K562 (cell line): ENCODE measurements at regions not wholly inside any gene's neighbourhood (a gene's known extent, or its start where the extent isn't known, plus 50 kb on each side); places are given as distances from the start of the nearest gene placed in this dataset.

Source experiments
- ATAC-seq: fragments of 200-7000 bp; cut with Tn5 transposase; 3 replicates; pipeline ENCODE4 v1.9.1; 2020; ENCODE audit warnings: moderate library complexity
- BruUV-seq: library from RNA; stranded (reverse); fragments of 400-500 nt; replicated peaks from 2 replicates; lab custom pipeline; 2021; lab: Mats Ljungman, UMichigan
- CTCF ChIA-PET: fragments of 300-600 bp; formaldehyde crosslinking; extraction: SDS; loops from one replicate; lab custom pipeline; 2021; ENCODE audit warnings: low intra/inter-chr PET ratio; lab: Yijun Ruan, JAX
- POLR2A ChIA-PET: fragments of 300-600, 350-650 bp; sonication (Branson Sonifier 250); formaldehyde crosslinking; extraction: SDS; loops from one replicate; lab custom pipeline; 2021; ENCODE audit warnings: antibody characterized with exemption, inconsistent platforms; lab: Yijun Ruan, JAX
- DNase-seq, 4 experiments: peaks; one replicate each; pipeline versions ENCODE4 v3.0.0 to v3.0.0-alpha.2; 2011 to 2018; ENCODE audit warnings: low spot score in 3 of 4, mixed read lengths in 3 of 4; ENCODE audit errors: extremely low read depth in 1 of 4
- FAIRE-seq: peaks from 2 replicates; lab custom pipeline; 2011; peaks lifted over from hg19 to GRCh38; lab: Jason Lieb, UNC
- H2AFZ ChIP-seq: 2 replicates; pipeline ENCODE4 v1.6.0; 2011; ENCODE audit warnings: low read depth, low read length, control low read depth, inconsistent platforms
- H3K27ac ChIP-seq: fragments of 200-600 bp; 3 replicates; pipeline ENCODE4 v1.8.0; 2011; ENCODE audit warnings: low read depth, mild to moderate bottlenecking, control low read depth, inconsistent platforms, low read length, moderate library complexity, mixed read lengths; ENCODE audit errors: extremely low read depth
- H3K27me3 ChIP-seq, 2 experiments: fragments of 300-600 bp in 1 of 2; 2 replicates in 1 of 2; 3 replicates in 1 of 2; pipeline versions ENCODE4 v1.6.0 to v1.8.0; 2011; ENCODE audit warnings: inconsistent platforms in 2 of 2, low read length in 2 of 2, mild to moderate bottlenecking in 1 of 2, mixed read lengths in 1 of 2, moderate library complexity in 1 of 2; ENCODE audit not compliant: control insufficient read depth in 2 of 2, insufficient read depth in 2 of 2
- H3K36me3 ChIP-seq: fragments of 300-600 bp; 3 replicates; pipeline ENCODE4 v1.8.0; 2011; ENCODE audit warnings: mild to moderate bottlenecking, low read length, inconsistent platforms; ENCODE audit not compliant: control insufficient read depth, insufficient read depth
- H3K4me1 ChIP-seq, 2 experiments: fragments of 200-600 bp in 1 of 2; replicated peaks in 1 of 2; 2 replicates in 1 of 2; 3 replicates in 1 of 2; pipeline versions ENCODE4 v1.5.1 to v1.8.0; 2011; ENCODE audit warnings: inconsistent platforms in 2 of 2, low read length in 2 of 2, mild to moderate bottlenecking in 1 of 2, mixed read lengths in 1 of 2, moderate library complexity in 1 of 2; ENCODE audit not compliant: control insufficient read depth in 2 of 2, insufficient read depth in 2 of 2
- H3K4me2 ChIP-seq: 2 replicates; pipeline ENCODE4 v1.6.1; 2011; ENCODE audit warnings: low read length, control low read depth, inconsistent platforms, mixed read lengths; ENCODE audit not compliant: insufficient read depth
- H3K4me3 ChIP-seq: fragments of 200-600 bp; sonication (generic), shearing (Covaris generic); 2 replicates; pipeline ENCODE4 v1.5.1; 2016; ENCODE audit warnings: control low read depth, inconsistent platforms
- H3K79me2 ChIP-seq: fragments of 200-600 bp; 3 replicates; pipeline ENCODE4 v1.8.0; 2011; ENCODE audit warnings: low read length, inconsistent platforms; ENCODE audit not compliant: control insufficient read depth, insufficient read depth
- H3K9ac ChIP-seq, 2 experiments: 2 replicates each; pipeline versions ENCODE4 v1.6.0 to v1.6.1; 2011; ENCODE audit warnings: low read depth in 2 of 2, low read length in 2 of 2, control low read depth in 1 of 2, inconsistent platforms in 1 of 2, mild to moderate bottlenecking in 1 of 2, mixed read lengths in 1 of 2; ENCODE audit not compliant: insufficient read depth in 1 of 2
- H3K9me1 ChIP-seq: one replicate; pipeline ENCODE4 v1.6.0; 2011; ENCODE audit warnings: inconsistent platforms, mild to moderate bottlenecking, low read length, moderate library complexity; ENCODE audit not compliant: control insufficient read depth, insufficient read depth
- H3K9me3 ChIP-seq: replicated peaks from 2 replicates; pipeline ENCODE4 v1.5.1; 2011; ENCODE audit warnings: low read depth, low read length, inconsistent platforms; ENCODE audit not compliant: control insufficient read depth, insufficient read depth
- H4K20me1 ChIP-seq: replicated peaks from 2 replicates; pipeline ENCODE4 v1.6.1; 2011; ENCODE audit warnings: low read length, inconsistent platforms, mixed read lengths; ENCODE audit not compliant: control insufficient read depth, insufficient read depth
- BCLAF1 ChIP-seq, 2 experiments: fragments of 450-650 bp in 1 of 2; IDR thresholded peaks; 2 replicates each; pipeline ENCODE4 v1.6.1; 2011 to 2017; ENCODE audit warnings: low read depth in 2 of 2, antibody characterized with exemption in 1 of 2, borderline replicate concordance in 1 of 2, low read length in 1 of 2, mild to moderate bottlenecking in 1 of 2, mixed read lengths in 1 of 2; ENCODE audit not compliant: control insufficient read depth in 1 of 2
- BCOR ChIP-seq: fragments of 450-650 bp; IDR thresholded peaks from 2 replicates; pipeline ENCODE4 v1.6.1; 2016
- CBFB ChIP-seq: sonication (generic); formaldehyde crosslinking; IDR thresholded peaks from 2 replicates; pipeline ENCODE4 v1.4.0; 2020; ENCODE audit warnings: mild to moderate bottlenecking, missing genetic modification reagents
- CGGBP1 ChIP-seq: fragments of 250-450 bp; sonication (Bioruptor Pico); IDR thresholded peaks from 2 replicates; pipeline ENCODE4 v1.9.0; 2021; ENCODE audit warnings: mild to moderate bottlenecking
- DNMT1 ChIP-seq: fragments of 450-650 bp; IDR thresholded peaks from 2 replicates; pipeline ENCODE4 v1.6.1; 2016; ENCODE audit warnings: antibody characterized with exemption, mild to moderate bottlenecking
- FIP1L1 ChIP-seq: fragments of 200-400 bp; formaldehyde crosslinking; IDR thresholded peaks from 2 replicates; pipeline ENCODE4 v1.6.1; 2018; ENCODE audit warnings: mild to moderate bottlenecking, low read depth, low read length; ENCODE audit not compliant: poor library complexity, severe bottlenecking
- KDM1A ChIP-seq, 2 experiments: fragments of 450-650 bp; IDR thresholded peaks; 2 replicates each; pipeline ENCODE4 v1.6.1; 2016; ENCODE audit warnings: mild to moderate bottlenecking in 2 of 2
- MAZ ChIP-seq, 2 experiments: fragments of 450-650 bp in 1 of 2; sonication (generic) in 1 of 2; formaldehyde crosslinking; IDR thresholded peaks in 1 of 2; conservative IDR thresholded peaks in 1 of 2; 2 replicates each; pipeline versions ENCODE4 v1.4.0 to v1.5.0; 2020; ENCODE audit warnings: mild to moderate bottlenecking in 1 of 2, missing genetic modification reagents in 1 of 2
- MCM7 ChIP-seq, 2 experiments: fragments of 450-650 bp; IDR thresholded peaks; 2 replicates each; pipeline ENCODE4 v1.6.1; 2016 to 2018
- NR2C1 ChIP-seq, 2 experiments: fragments of 450-650 bp; IDR thresholded peaks; 2 replicates each; pipeline ENCODE4 v1.6.1; 2017; ENCODE audit warnings: mild to moderate bottlenecking in 2 of 2, antibody characterized with exemption in 1 of 2, inconsistent platforms in 1 of 2, missing compliant biosample characterization in 1 of 2, missing genetic modification characterization in 1 of 2
- POLR2AphosphoS5 ChIP-seq: IDR thresholded peaks from 2 replicates; pipeline ENCODE4 v1.6.1; 2011; ENCODE audit warnings: mild to moderate bottlenecking, low read depth, low read length, moderate library complexity; ENCODE audit not compliant: control insufficient read depth, insufficient read depth
- SRF ChIP-seq, 2 experiments: fragments of 250-450, 450-650 bp in 1 of 2; sonication (Bioruptor Pico) in 1 of 2; sonication (generic) in 1 of 2; formaldehyde crosslinking; IDR thresholded peaks; 2 replicates each; pipeline versions ENCODE4 v1.5.0 to v1.5.1; 2020 to 2022; ENCODE audit warnings: mild to moderate bottlenecking in 1 of 2, missing genetic modification reagents in 1 of 2
- SRSF3 ChIP-seq: fragments of 200-400 bp; formaldehyde crosslinking; IDR thresholded peaks from 2 replicates; pipeline ENCODE4 v1.6.1; 2016; ENCODE audit warnings: mild to moderate bottlenecking, low read length, moderate library complexity; ENCODE audit not compliant: insufficient read depth
- ZKSCAN3 ChIP-seq: fragments of 250-450 bp; sonication (Bioruptor Pico); IDR thresholded peaks from 2 replicates; pipeline ENCODE4 v1.4.0; 2020
- ZNF696 ChIP-seq: fragments of 250-450 bp; sonication (Bioruptor Pico); conservative IDR thresholded peaks from 2 replicates; pipeline ENCODE4 v1.4.0; 2020; ENCODE audit warnings: mild to moderate bottlenecking, moderate library complexity
- ZNF77 ChIP-seq: fragments of 250-450 bp; sonication (Bioruptor Pico); IDR thresholded peaks from 2 replicates; pipeline ENCODE4 v1.5.0; 2020
- WGBS: fragments of 100-300 bp; shearing (Covaris generic); methylation state at CpG from one replicate; pipeline ENCODE4 v1.1.6; 2016; ENCODE audit warnings: low coverage, mixed read lengths; ENCODE audit not compliant: insufficient coverage; ENCODE audit errors: missing lambda C conversion rate; 5-methylcytosine and 5-hydroxymethylcytosine counted together
- in situ Hi-C: fragments of 300-500 bp; cut with MboI; formaldehyde crosslinking; loops from 4 replicates; pipeline ENCODE4 v1.15.0; 2018; ENCODE audit warnings: inconsistent platforms, mixed read lengths
- intact Hi-C: fragments of 100-400 bp; cut with micrococcal nuclease; formaldehyde crosslinking; loops from 2 replicates; pipeline ENCODE4 v1.14.2; 2022

GRCh38 chr5:138641547-138642298, 66.5 kb upstream of the HSPA9 start (continued):
- TF ChIP-seq CGGBP1 (CRISPR knock-in tag) (no peak), CBFB (CRISPR knock-in tag) (no peak), KDM1A (IDR thresholded peaks at IDR 0.05) (peak; percentile 40 to 61; a peak in 3 of 4 replicates), NR2C1 (IDR thresholded peaks at IDR 0.05) (no peak), NR2C1 (tag; IDR thresholded peaks at IDR 0.05) (no peak), BCOR (peak; percentile 46; the same call in 1 of the 2 replicates), MAZ (CRISPR knock-in tag; conservative IDR thresholded peaks at IDR 0.05 in 1 of 2, IDR thresholded peaks at IDR 0.05 in 1 of 2) (peak in 1 of 2 experiments; percentile 77; a peak in 2 of 4 replicates), POLR2AphosphoS5 (no peak)

- no peaks in the 10 kb centered on the region for H3K9me3 ChIP-seq
- in situ Hi-C loops (no loop called here), intact Hi-C loops (loop anchor here (5.0 to 10.0 kb wide), 6 partner anchors 82 to 497 kb away; partner anchors contain the start of gene CTNNA1)
- WGBS = 8% methylated on average over 5 of the region's 7 CpGs
- H3K4me3 ChIP-seq = no peak overlapping the region
- H2AFZ ChIP-seq = no peak overlapping the region
- peaks cover 26 to 66% of the 10 kb centered on the region in 2 experiments for H3K27me3 ChIP-seq
- H3K4me1 ChIP-seq = peaks cover 2 to 3% of the 10 kb centered on the region in 2 experiments; a peak in 2 of 5 replicates
- no peak overlapping the region for H3K4me2 ChIP-seq
- FAIRE-seq = no peak
- H3K36me3 ChIP-seq = no peaks in the 10 kb centered on the region
- no peaks in the 10 kb centered on the region for H3K9me1 ChIP-seq
- no peak for ATAC-seq
- ChIA-PET CTCF (no interaction called here), POLR2A (interaction anchor here (0.5 to 1.0 kb wide), 5 partner anchors 12 to 696 kb away, joined by 3 to 5 read pairs (median 3); no protein-coding TSS in a partner anchor)
- H3K27ac ChIP-seq = no peak overlapping the region
- 0 out of 2 replicates have a peak, but pooled peaks cover 6% of the 10 kb centered on the region for H4K20me1 ChIP-seq
- BruUV-seq = no TSS peak
- peak overlapping the region in 1 of 2 experiments; percentile 58; a peak in 1 of 4 replicates for H3K9ac ChIP-seq
- no peak for DNase-seq
- no peaks in the 10 kb centered on the region for H3K79me2 ChIP-seq
- TF ChIP-seq FIP1L1 = no peak
- TF ChIP-seq DNMT1 = no peak
- no peak for TF ChIP-seq ZNF696 (CRISPR knock-in tag)
- no peak for TF ChIP-seq MCM7 (IDR thresholded peaks at IDR 0.05)
- no peak for TF ChIP-seq ZKSCAN3
- TF ChIP-seq SRF (CRISPR knock-in tag; IDR thresholded peaks at IDR 0.05) = no peak
- no peak for TF ChIP-seq ZNF77 (CRISPR knock-in tag)
- TF ChIP-seq BCLAF1 (IDR thresholded peaks at IDR 0.05; ENCODE audit: borderline replicate concordance in 1 of 2, control insufficient read depth in 1 of 2, low read depth in 2 of 2, low read length in 1 of 2) = no peak
- TF ChIP-seq SRSF3 = no peak
These were observed 65.5 kb upstream of the HSPA9 start for GRCh38 chr5:138640646-138641254.
